GM21381 (cell line): ENCODE measurements at regions not wholly inside any gene's neighbourhood (a gene's known extent, or its start where the extent isn't known, plus 50 kb on each side); places are given as distances from the start of the nearest gene placed in this dataset.

Experiments used
- ATAC-seq: cut with Tn5 transposase; IDR thresholded peaks from one replicate; pipeline ENCODE4 v1.9.1; 2021; ENCODE audit warnings: mild to moderate bottlenecking, moderate library complexity; ENCODE audit not compliant: unreplicated experiment

DNA sequence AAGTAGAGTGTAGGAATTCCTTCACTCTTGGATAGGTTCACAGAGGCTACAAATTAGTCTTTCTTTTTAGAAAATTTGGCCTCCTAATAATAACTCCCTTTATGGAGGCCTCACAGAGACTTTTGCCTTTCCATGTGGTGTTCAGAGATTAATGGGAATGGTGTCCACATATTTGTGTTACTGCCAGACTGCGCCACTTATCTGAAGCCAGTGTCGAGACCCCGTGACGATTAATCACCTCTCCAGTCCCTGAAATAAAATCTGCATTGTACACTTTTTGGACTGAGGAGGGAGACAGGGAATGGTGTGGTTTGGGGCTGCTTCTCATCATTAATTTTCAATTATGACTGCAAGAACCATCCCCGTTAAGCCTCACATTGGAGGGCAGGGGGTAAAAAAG is 980.5 kb downstream of the FLRT2 start:
- ATAC-seq, result no peak

GRCh38 chr14:86505808-86506207 is 975.9 kb downstream of the FLRT2 start:
- ATAC-seq, result no peak

GRCh38 chr14:86501611-86502010 is 971.7 kb downstream of the FLRT2 start:
- no peak for ATAC-seq

GRCh38 chr14:86491743-86492142 is 961.8 kb downstream of the FLRT2 start:
- ATAC-seq, result no peak

DNA sequence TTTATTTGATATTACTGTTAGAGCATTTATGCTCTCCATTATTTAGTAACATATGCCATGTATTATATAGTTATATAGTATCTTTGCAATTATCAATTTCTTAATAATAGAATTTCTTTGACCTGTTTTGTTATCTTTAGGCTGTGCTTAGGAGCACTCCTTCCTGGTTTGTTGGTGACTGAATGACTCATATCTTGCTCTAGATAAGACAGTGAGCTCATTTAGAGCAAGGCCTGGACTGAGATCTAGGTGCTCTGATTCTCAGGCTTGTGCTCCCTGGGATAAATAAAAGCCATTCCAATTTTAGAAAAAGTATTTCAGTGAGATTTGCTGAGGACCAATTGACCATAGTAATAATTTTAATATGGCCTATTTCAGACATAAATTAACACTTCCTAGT is 951.2 kb downstream of the FLRT2 start:
- ATAC-seq, result no peak

- ATAC-seq, result no peak
These were observed 934.4 kb downstream of the FLRT2 start for GRCh38 chr14:86464341-86464740.

- no peak for ATAC-seq
These were observed 932.3 kb downstream of the FLRT2 start for GRCh38 chr14:86462193-86462753.

- ATAC-seq, result no peak
These were observed 927.7 kb downstream of the FLRT2 start for GRCh38 chr14:86457481-86458135.

DNA sequence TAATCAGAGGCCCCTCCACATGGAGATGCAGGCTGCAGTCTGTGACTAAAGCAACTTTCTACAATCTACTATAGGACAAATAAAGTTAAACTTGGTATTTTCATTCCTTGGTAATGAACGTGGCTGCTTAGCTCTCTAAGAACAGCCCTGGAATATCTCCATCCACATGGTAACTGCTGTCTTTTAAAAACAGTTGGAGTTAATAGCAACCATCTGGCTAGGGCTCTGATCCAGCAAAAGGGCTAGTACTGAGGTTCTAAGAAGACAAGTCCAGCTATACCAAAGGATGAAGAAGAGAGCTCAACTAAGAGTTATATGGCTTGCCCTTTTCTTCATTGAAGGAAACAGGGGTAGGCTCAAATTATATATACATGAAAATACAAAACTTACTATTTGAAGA is 920.1 kb downstream of the FLRT2 start:
- ATAC-seq, result no peak

DNA sequence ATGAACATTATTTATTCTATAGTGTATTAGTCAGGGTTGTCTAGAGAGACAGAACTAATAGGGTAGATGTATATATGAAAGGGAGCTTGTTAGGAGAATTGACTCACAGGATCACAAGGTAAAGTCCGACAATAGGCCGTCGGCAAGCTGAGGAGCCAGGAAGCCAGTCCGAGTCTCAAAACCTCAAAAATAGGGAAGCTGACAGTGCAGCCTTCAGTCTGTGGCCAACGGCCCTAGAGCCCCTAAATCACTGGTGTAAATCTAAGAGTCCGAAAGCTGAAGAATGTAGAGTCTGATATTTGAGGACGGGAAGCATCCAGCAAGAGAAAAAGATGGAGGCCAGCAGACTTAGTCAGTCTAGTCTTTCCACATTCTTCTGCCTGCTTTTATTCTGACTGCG is 912.2 kb downstream of the FLRT2 start:
- no peak for ATAC-seq

DNA sequence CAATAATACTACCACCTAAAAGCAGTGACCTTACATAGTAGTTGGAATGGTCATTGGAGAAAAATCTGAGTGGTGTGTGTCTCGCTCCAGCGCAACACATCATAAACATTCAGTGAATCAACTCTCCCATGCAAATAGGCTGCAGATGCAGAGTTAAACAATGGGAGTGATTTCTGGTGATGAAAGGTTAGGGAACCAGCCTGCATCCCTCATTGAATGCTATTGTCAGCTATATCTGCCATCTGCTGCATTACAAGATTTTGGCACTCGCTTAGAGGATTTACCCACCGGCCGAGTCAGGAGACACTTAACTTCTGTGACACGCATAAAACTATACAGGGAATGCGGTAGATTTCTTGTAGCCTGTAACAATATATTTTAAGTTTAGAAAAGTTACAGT is 900.9 kb downstream of the FLRT2 start:
- ATAC-seq, result no peak

DNA sequence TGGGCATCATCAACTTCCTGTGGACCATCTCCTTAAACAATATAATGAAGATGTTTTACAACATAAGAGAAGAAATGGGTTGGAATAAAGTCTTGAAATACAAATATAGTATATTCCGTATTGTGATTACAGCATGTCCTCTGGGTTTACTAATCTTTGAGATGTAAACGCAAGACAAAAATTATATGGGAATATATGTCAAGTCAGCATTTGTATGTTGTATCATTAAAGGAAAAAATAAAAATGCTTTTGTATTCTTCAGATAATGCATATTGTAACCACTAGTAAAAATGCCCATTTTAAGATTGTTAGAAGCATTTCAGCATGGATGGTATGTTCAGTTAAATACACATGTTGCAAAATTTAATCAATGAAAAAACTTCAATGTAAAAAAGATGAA is 893.3 kb downstream of the FLRT2 start:
- no peak for ATAC-seq

- ATAC-seq, result no peak
These were observed 890.2 kb downstream of the FLRT2 start for GRCh38 chr14:86420131-86420530.

DNA sequence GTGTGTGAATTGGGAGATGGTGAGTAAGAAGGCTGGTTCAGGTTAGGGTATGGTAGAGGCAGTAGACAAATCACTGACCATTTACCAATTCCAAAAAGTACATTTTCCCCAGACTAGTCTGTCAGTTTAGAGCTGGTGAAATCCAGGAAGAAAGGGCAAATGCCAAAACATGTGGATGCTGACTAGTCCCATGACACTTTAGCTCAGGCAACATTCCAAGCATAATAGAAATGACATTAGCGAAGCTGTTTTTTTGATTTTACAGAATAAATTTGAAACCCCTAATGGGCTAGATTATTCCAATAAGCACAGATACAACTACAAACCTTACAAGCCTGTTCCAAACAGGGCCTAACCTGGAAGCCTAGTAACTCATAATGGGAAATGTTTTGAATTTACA is 884.2 kb downstream of the FLRT2 start:
- ATAC-seq, result no peak

DNA sequence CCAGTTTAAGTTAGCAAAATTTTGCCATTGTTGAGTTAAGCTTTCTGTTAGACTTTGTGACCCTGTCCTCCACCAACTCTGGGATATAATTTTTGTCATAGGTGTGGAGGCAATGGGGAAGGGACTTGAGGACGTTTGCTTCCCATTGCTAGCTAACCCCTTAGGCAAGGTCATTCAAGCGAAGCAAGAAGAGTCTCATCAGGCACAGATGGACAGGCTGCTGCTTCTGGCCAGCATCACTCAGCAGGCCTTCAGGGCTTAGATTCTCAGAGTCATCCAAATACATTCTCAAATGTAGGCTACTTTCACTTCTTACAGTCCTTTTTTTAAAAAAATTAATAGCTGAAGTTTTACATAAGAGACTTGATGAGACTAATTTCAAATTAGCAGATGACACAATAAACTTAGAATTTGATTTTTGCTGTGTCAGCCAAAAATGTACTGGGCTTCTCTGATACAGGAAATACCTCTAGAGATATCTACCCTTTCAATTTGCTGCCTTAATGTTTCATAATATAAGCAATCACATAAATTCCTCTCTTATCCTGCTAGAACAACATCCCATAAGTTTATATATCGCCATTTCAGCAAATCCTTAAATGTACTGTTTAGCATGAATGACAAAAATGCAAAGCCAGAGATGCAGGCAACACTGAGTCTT is 875.2 kb downstream of the FLRT2 start:
- no peak for ATAC-seq

GRCh38 chr14:86404425-86404824 is 874.5 kb downstream of the FLRT2 start:
- no peak for ATAC-seq

DNA sequence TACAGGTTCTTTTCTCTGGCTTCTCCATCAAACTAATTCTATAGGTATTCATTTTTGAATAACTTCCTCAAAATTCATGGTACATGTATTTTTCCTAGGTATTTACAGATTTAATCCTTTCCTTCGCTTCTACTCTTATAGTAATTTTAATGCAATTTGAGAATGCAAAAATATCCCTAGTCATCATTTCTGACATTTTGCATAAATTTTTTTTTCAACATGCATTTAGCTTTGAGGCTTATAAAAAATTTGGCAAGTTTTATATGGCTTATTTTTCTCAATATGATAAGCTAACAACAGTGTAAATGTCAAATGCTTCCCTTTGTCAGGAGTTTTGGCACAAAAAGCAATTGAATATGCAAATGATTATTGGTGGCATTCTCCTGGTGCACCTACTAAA is 872.6 kb downstream of the FLRT2 start:
- ATAC-seq, result no peak

- ATAC-seq, result no peak
These were observed 861.1 kb downstream of the FLRT2 start for GRCh38 chr14:86391085-86391484.

DNA sequence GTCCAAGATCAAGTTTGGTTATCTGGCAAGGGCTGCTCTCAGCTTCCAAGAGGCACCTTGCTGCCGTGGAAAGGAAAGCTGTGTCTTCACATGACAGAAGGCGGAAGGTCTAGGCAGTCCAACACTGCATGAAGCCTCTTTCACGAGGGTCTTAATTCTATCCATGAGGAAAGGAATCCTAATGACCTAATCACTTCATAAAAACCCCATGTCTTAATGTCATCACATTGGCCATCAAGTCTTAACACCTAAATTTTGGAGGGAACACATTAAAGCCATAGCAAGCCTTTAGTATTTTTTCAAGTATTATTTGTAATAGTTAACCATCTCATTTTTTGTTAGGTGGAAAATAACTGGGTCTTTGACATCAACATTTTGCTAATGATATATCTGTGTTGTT is 858.3 kb downstream of the FLRT2 start:
- ATAC-seq, result no peak

GRCh38 chr14:86373886-86374285 is 843.9 kb downstream of the FLRT2 start:
- ATAC-seq, result no peak

- no peak for ATAC-seq
These were observed 842.5 kb downstream of the FLRT2 start for GRCh38 chr14:86372402-86372801.

GRCh38 chr14:86364634-86365033 is 834.7 kb downstream of the FLRT2 start:
- no peak for ATAC-seq

DNA sequence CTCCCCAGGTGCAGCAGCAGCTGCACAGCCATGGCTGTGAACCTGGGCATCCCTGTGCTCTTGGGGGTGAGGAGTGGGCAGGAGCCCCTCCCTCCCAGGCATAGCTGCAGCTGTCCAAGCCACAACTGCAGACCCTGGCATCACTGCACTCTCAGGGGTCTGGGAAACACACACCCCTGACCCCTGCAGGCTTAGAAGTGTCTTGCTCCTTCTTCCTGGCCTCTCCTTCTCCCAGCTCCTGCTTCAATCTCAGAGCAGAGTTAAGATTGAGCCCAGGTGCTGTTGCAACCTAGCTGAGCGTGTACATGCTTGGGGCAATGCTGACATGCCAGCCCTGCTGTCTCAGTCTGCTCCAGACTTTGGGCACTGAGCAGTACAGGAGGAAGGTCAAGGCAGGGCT is 833.6 kb downstream of the FLRT2 start:
- ATAC-seq, result no peak
